Neural cell (in vitro differentiated cells): ENCODE measurements at regions not wholly inside any gene's neighbourhood (a gene's known extent, or its start where the extent isn't known, plus 50 kb on each side); places are given as distances from the start of the nearest gene placed in this dataset.

Experiments used
- H2AFZ ChIP-seq: fragments of 200-600, 300-800 bp; sonication (generic), shearing (Covaris generic); 2 replicates; pipeline ENCODE4 v1.6.0; 2014; ENCODE audit warnings: low read depth, mild to moderate bottlenecking, antibody characterized with exemption, low read length, moderate library complexity
- H3F3A ChIP-seq: fragments of 200-600 bp; shearing (Covaris generic); 2 replicates; pipeline ENCODE4 v1.6.1; 2016; ENCODE audit warnings: mild to moderate bottlenecking, moderate library complexity, mixed read lengths, antibody characterized with exemption, low read length; ENCODE audit not compliant: insufficient read depth, poor library complexity, severe bottlenecking
- H3K27ac ChIP-seq: fragments of 200-600, 300-800 bp; sonication (generic), shearing (Covaris generic); 2 replicates; pipeline ENCODE4 v1.5.1; 2014; ENCODE audit warnings: mild to moderate bottlenecking, low read length, moderate library complexity
- H3K27me3 ChIP-seq: fragments of 300-800, 200-600 bp; sonication (generic), shearing (Covaris generic); 2 replicates; pipeline ENCODE4 v1.6.0; 2014; ENCODE audit warnings: mild to moderate bottlenecking, low read depth, low read length, moderate library complexity; ENCODE audit not compliant: insufficient read depth
- H3K36me3 ChIP-seq: fragments of 300-800, 200-600 bp; sonication (generic), shearing (Covaris generic); 2 replicates; pipeline ENCODE4 v1.5.1; 2014; ENCODE audit warnings: mild to moderate bottlenecking, antibody characterized with exemption, low read length, moderate library complexity; ENCODE audit not compliant: insufficient read depth
- H3K4me2 ChIP-seq: fragments of 300-800, 200-600 bp; sonication (generic), shearing (Covaris generic); 2 replicates; pipeline ENCODE4 v1.6.0; 2014; ENCODE audit warnings: mild to moderate bottlenecking, low read length
- H3K4me3 ChIP-seq: fragments of 300-800, 200-600 bp; sonication (generic), shearing (Covaris generic); 2 replicates; pipeline ENCODE4 v1.5.1; 2014; ENCODE audit warnings: mild to moderate bottlenecking, low read length, moderate library complexity
- H3K79me2 ChIP-seq: fragments of 200-600 bp; shearing (Covaris generic); replicated peaks from 2 replicates; pipeline ENCODE4 v1.6.0; 2014; ENCODE audit warnings: mild to moderate bottlenecking, low read length, moderate library complexity; ENCODE audit not compliant: insufficient read depth
- H3K9ac ChIP-seq: fragments of 300-800, 200-600 bp; sonication (generic), shearing (Covaris generic); 2 replicates; pipeline ENCODE4 v1.6.1; 2016; ENCODE audit warnings: mild to moderate bottlenecking, low read length, mixed read lengths
- H3K9me2 ChIP-seq: fragments of 200-600 bp; shearing (Covaris generic); 2 replicates; pipeline ENCODE4 v1.6.1; 2016; ENCODE audit warnings: mild to moderate bottlenecking, low read length, mixed read lengths; ENCODE audit not compliant: insufficient read depth
- H3K9me3 ChIP-seq: fragments of 200-600, 300-800 bp; sonication (generic), shearing (Covaris generic); 2 replicates; pipeline ENCODE4 v1.6.1; 2016; ENCODE audit warnings: mild to moderate bottlenecking, mixed run types, low read length, moderate library complexity, mixed read lengths
- H4K20me1 ChIP-seq: fragments of 200-600 bp; shearing (Covaris generic); 2 replicates; pipeline ENCODE4 v1.6.1; 2016; ENCODE audit warnings: mild to moderate bottlenecking, mixed run types; ENCODE audit not compliant: insufficient read depth
- EP300 ChIP-seq: fragments of 450-650 bp; conservative IDR thresholded peaks from 2 replicates; pipeline ENCODE4 v1.6.1; 2014; ENCODE audit warnings: antibody characterized with exemption, mild to moderate bottlenecking, moderate library complexity; ENCODE audit not compliant: poor library complexity, severe bottlenecking
- EZH2 ChIP-seq: fragments of 200-600, 300-800 bp; shearing (Covaris generic), sonication (generic); IDR thresholded peaks from 2 replicates; pipeline ENCODE4 v1.6.1; 2014; ENCODE audit warnings: antibody characterized with exemption, low read length, borderline replicate concordance, mild to moderate bottlenecking; ENCODE audit not compliant: insufficient read depth, poor library complexity, severe bottlenecking
- MXI1 ChIP-seq: fragments of 450-650 bp; conservative IDR thresholded peaks from 2 replicates; pipeline ENCODE4 v1.6.1; 2014; ENCODE audit warnings: antibody characterized with exemption, mild to moderate bottlenecking; ENCODE audit not compliant: poor library complexity, severe bottlenecking
- POLR2AphosphoS5 ChIP-seq: IDR thresholded peaks from 2 replicates; pipeline ENCODE4 v1.6.1; 2012
- RAD21 ChIP-seq: fragments of 450-650 bp; conservative IDR thresholded peaks from 2 replicates; pipeline ENCODE4 v1.6.1; 2014; ENCODE audit warnings: antibody characterized with exemption, mild to moderate bottlenecking, moderate library complexity
- SMC3 ChIP-seq: fragments of 450-650 bp; conservative IDR thresholded peaks from 2 replicates; pipeline ENCODE4 v1.6.1; 2014; ENCODE audit warnings: antibody characterized with exemption, mild to moderate bottlenecking, moderate library complexity; ENCODE audit not compliant: poor library complexity
- TAF1 ChIP-seq: IDR thresholded peaks from 2 replicates; pipeline ENCODE4 v1.6.1; 2012; ENCODE audit warnings: low read depth
- TF ChIP-seq, protein P1 (sequence below): IDR thresholded peaks from 2 replicates; pipeline ENCODE4 v1.6.1; 2012; ENCODE audit warnings: borderline replicate concordance
- TF ChIP-seq, protein P2 (sequence below): fragments of 450-650 bp; IDR thresholded peaks from 2 replicates; pipeline ENCODE4 v1.5.1; 2014; ENCODE audit warnings: antibody characterized with exemption, mild to moderate bottlenecking, moderate library complexity; ENCODE audit not compliant: poor library complexity, severe bottlenecking

DNA sequence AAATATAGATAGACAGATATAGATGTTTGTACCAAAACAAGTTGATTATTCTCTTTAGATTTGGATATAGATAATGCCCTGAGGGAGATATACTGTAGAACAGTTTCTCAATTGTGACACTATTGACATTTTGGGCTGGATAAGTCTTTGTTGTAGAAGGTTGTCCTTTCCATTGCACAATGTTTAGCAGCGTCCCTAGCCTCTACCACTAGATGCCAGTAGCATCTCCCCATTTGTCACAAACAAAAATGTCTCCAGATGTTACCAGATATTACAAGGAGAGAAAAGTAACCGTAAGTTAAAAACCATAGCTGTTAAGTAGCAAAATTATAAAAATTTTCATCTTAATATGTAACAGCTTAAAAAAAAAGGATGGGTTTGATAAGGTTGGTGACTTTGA is 2595.3 kb downstream of the ARAP2 start:
- H3K27ac ChIP-seq: no peak overlapping the region
- no peak overlapping the region for H3K4me3 ChIP-seq
- no peaks in the 10 kb centered on the region for H3K9me2 ChIP-seq
- no peaks in the 10 kb centered on the region for H3K79me2 ChIP-seq
- no peaks in the 10 kb centered on the region for H4K20me1 ChIP-seq
- H2AFZ ChIP-seq: no peak overlapping the region
- TF ChIP-seq SMC3 (peak; percentile 54), EP300 (no peak), RAD21 (peak; percentile 59), EZH2 (no peak), MXI1 (no peak), POLR2AphosphoS5 (no peak), TAF1 (no peak)
- TF ChIP-seq, protein P1, sequence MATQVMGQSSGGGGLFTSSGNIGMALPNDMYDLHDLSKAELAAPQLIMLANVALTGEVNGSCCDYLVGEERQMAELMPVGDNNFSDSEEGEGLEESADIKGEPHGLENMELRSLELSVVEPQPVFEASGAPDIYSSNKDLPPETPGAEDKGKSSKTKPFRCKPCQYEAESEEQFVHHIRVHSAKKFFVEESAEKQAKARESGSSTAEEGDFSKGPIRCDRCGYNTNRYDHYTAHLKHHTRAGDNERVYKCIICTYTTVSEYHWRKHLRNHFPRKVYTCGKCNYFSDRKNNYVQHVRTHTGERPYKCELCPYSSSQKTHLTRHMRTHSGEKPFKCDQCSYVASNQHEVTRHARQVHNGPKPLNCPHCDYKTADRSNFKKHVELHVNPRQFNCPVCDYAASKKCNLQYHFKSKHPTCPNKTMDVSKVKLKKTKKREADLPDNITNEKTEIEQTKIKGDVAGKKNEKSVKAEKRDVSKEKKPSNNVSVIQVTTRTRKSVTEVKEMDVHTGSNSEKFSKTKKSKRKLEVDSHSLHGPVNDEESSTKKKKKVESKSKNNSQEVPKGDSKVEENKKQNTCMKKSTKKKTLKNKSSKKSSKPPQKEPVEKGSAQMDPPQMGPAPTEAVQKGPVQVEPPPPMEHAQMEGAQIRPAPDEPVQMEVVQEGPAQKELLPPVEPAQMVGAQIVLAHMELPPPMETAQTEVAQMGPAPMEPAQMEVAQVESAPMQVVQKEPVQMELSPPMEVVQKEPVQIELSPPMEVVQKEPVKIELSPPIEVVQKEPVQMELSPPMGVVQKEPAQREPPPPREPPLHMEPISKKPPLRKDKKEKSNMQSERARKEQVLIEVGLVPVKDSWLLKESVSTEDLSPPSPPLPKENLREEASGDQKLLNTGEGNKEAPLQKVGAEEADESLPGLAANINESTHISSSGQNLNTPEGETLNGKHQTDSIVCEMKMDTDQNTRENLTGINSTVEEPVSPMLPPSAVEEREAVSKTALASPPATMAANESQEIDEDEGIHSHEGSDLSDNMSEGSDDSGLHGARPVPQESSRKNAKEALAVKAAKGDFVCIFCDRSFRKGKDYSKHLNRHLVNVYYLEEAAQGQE: no peak
- TF ChIP-seq, protein P2, sequence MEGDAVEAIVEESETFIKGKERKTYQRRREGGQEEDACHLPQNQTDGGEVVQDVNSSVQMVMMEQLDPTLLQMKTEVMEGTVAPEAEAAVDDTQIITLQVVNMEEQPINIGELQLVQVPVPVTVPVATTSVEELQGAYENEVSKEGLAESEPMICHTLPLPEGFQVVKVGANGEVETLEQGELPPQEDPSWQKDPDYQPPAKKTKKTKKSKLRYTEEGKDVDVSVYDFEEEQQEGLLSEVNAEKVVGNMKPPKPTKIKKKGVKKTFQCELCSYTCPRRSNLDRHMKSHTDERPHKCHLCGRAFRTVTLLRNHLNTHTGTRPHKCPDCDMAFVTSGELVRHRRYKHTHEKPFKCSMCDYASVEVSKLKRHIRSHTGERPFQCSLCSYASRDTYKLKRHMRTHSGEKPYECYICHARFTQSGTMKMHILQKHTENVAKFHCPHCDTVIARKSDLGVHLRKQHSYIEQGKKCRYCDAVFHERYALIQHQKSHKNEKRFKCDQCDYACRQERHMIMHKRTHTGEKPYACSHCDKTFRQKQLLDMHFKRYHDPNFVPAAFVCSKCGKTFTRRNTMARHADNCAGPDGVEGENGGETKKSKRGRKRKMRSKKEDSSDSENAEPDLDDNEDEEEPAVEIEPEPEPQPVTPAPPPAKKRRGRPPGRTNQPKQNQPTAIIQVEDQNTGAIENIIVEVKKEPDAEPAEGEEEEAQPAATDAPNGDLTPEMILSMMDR: peak; percentile 57
- no peaks in the 10 kb centered on the region for H3K36me3 ChIP-seq
- H3K27me3 ChIP-seq: no peaks in the 10 kb centered on the region
- H3K9me3 ChIP-seq: no peaks in the 10 kb centered on the region
- H3F3A ChIP-seq: no peaks in the 10 kb centered on the region
- H3K4me2 ChIP-seq: no peak overlapping the region
- H3K9ac ChIP-seq: no peak overlapping the region

DNA sequence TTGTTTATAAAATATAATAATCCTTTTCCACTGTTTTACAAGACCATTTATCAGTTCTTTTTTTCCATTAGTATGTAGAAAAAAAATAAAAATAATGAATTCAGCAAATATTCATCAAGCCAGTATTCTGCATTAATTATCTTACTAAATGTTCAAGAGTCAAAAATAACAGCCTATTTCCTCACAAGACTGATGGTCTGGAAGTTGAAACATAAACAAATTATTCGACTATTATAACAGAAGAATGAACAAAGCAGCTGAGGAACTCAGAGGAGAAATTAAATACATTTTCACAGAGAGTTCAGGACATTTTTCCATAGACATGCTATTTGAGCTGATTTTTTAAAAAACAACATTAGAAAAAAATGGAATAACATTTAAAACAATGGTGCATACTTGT is 2594.8 kb downstream of the ARAP2 start:
- Histone ChIP-seq H3K79me2 (no peaks in the 10 kb centered on the region), H3K9me2 (no peaks in the 10 kb centered on the region), H3K36me3 (no peaks in the 10 kb centered on the region), H3K9me3 (no peaks in the 10 kb centered on the region), H3K27me3 (no peaks in the 10 kb centered on the region), H3K4me2 (no peak overlapping the region), H2AFZ (no peak overlapping the region), H3K27ac (no peak overlapping the region), H3F3A (no peaks in the 10 kb centered on the region), H4K20me1 (no peaks in the 10 kb centered on the region), H3K4me3 (no peak overlapping the region), H3K9ac (no peak overlapping the region)
- TF ChIP-seq TAF1 (no peak), EP300 (no peak)

DNA sequence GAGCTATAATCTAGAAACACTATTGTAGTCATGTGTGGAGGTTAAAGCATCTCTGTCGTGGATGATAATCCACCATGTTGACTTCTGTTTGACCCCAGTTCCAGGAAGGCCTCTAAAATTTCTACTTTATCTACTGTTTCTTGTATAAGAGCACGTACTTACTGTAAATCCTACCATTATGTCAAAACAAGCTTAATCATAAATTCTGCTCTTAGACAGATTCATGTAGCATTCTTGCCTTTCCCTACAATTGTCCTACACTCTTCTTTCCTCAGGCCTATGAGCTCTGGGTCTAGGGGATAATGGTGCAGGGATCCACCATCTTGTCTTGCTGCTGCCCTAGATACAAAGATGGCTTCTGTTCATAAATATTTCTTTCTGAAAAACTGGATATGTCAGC is 2594.3 kb downstream of the ARAP2 start:
- H3K27me3 ChIP-seq: no peaks in the 10 kb centered on the region
- no peaks in the 10 kb centered on the region for H4K20me1 ChIP-seq
- no peak overlapping the region for H3K4me3 ChIP-seq
- no peaks in the 10 kb centered on the region for H3K9me2 ChIP-seq
- no peak for TF ChIP-seq EP300
- no peak for TF ChIP-seq TAF1
- TF ChIP-seq EZH2: no peak
- no peak for TF ChIP-seq MXI1
- TF ChIP-seq, protein P2: no peak
- TF ChIP-seq POLR2AphosphoS5: no peak
- no peak for TF ChIP-seq RAD21
- no peak for TF ChIP-seq SMC3
- TF ChIP-seq, protein P1: no peak
- no peak overlapping the region for H3K27ac ChIP-seq
- no peak overlapping the region for H3K4me2 ChIP-seq
- H3K79me2 ChIP-seq: no peaks in the 10 kb centered on the region
- no peak overlapping the region for H3K9ac ChIP-seq
- no peak overlapping the region for H2AFZ ChIP-seq
- no peaks in the 10 kb centered on the region for H3K36me3 ChIP-seq
- H3F3A ChIP-seq: no peaks in the 10 kb centered on the region
- no peaks in the 10 kb centered on the region for H3K9me3 ChIP-seq
